ENCODE measurements at regions not wholly inside any gene's neighbourhood (a gene's known extent, or its start where the extent isn't known, plus 50 kb on each side); places are given as distances from the start of the nearest gene placed in this dataset.

- DNase-seq (ENCODE audit: low read depth in 2 of 2) = no peak
These were observed 215.1 kb upstream of the FGGY start for GRCh38 chr1:59081795-59082194.

DNA sequence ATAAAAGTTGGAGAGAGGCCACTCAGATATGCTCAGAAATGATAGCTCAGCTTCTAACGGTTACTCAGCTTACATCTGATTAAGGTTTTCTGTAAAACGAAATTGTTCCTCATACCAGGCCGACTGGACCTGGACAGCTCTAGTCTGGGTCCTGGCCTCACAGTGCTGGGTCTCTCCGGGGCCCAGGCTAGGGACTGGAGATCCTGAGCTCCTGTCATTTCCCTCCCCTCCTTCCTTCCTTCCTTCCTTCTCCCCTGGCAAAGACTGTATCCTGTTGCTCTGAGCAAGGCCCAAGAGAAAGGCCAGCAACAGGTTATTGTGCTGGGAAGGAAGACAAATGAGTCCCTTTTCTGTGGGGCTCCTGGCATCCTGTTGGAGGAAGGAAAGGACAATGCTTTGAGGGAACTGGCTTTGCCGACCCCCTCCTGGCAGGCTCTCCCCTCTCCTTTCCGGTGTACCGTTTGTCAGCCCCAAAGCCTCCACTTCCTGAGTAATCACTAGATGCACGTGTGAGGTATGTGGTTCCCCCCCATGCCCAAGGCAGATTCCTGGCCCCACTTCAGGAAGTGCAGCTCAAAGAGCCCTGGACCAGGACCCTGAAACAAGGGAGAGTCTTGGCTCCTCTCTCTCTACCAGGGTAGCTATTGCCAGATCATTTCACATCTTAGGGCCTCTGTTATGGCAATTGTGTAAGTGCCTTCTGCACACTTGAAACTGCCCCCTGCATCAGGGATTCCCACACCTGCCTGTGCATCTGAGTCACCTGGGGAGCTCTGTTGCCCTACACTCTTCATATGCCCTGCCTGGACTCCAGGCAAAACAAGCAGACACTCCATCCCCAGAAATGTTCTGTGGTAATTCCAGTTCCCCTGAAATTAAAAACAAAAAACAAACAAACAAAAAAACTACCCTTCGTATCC lies 212.7 kb upstream of the FGGY start:
- DNase-seq (ENCODE audit: low read depth in 2 of 2) = no peak

DNA sequence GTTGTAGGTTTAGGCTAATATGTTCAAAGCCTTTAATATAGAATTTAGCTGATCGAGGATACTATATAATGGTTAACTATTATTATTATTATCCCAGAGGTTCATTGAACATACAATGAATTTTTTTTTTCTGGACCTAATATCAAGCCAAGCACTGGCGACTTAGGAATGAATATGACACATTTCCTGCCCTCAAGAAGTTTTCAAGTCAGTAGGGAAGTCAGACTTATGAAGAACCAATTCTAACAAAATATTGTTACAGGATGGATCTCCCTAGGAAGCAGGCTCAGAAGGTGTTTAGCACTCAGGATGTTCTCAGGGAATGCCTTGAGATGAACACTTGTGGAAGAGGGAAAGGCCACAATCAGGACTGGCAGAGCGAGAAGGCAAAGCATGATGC lies 211.8 kb upstream of the FGGY start:
- no peak for DNase-seq (ENCODE audit: low read depth in 2 of 2)

- no peak for DNase-seq (ENCODE audit: low read depth in 2 of 2)
These were observed 207.7 kb upstream of the FGGY start for GRCh38 chr1:59089036-59089798.

GRCh38 chr1:59089922-59090457 lies 206.9 kb upstream of the FGGY start:
- no peak for DNase-seq (ENCODE audit: low read depth in 2 of 2)

GRCh38 chr1:59092126-59092525 lies 204.8 kb upstream of the FGGY start:
- DNase-seq (ENCODE audit: low read depth in 2 of 2) = no peak

- DNase-seq (ENCODE audit: low read depth in 2 of 2) = no peak
These were observed 202.9 kb upstream of the FGGY start for GRCh38 chr1:59094001-59094400.

DNA sequence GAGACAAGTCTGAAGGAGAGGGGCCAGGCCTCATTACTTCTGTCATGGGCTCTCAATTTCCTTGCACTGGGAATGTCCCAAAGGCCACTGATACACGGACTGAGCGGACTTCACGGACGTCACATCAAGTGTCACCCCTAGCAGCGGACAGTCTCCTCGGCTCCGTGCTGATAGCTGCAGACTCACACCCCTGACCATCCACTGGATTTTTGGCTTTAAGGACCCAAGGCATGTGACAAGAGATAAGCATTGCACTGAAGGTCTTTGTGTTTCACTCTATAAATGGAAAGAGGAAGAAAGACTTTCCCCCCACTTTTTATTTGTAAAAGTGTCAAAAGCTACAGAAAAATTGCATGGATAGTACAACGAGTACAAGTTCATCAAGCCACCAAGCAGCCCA lies 200.4 kb upstream of the FGGY start:
- DNase-seq (ENCODE audit: low read depth in 2 of 2) = no peak

GRCh38 chr1:59098655-59099054 lies 198.2 kb upstream of the FGGY start:
- DNase-seq (ENCODE audit: low read depth in 2 of 2) = no peak

GRCh38 chr1:59100708-59101374 lies 196.1 kb upstream of the FGGY start:
- no peak for DNase-seq (ENCODE audit: low read depth in 2 of 2)

DNA sequence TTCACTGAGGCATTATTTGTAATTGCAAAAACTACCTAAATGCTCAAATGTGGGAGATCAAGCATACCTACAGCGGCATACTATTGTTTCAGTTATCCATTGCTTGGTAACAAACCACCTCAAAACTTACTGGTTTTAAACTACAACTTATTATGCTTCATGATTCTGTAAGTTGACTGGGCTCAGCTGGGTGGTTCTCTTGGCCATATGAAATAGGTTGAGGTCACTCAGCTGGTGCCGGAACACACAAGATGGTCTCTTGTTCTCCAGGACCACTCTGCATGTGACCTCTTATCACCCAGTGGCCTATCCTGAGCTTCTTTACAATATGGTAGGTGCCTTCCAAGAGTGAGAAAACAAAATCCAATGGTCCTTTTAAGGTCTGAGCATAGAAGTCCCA lies 195.4 kb upstream of the FGGY start:
- DNase-seq (ENCODE audit: low read depth in 2 of 2) = no peak

DNA sequence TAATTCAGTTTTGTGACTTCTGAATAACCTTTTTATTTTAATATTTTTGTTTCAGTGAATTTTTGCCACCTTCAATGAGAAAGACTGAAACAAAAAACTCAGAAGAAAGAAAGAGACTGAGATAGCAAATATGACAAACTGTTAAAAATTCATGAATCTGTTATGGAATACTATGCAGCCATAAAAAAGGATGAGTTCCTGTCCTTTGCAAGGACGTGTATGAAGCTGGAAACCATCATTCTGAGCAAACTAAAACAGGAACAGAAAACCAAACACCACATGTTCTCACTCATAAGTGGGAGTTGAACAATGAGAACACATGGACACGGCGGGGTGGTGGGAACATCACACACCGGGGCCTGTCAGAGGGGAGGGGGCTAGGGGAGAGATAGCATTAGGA lies 193.4 kb upstream of the FGGY start:
- DNase-seq (ENCODE audit: low read depth in 2 of 2) = no peak

- no peak for DNase-seq (ENCODE audit: low read depth in 2 of 2)
These were observed 192.6 kb upstream of the FGGY start for GRCh38 chr1:59104191-59104760.

DNA sequence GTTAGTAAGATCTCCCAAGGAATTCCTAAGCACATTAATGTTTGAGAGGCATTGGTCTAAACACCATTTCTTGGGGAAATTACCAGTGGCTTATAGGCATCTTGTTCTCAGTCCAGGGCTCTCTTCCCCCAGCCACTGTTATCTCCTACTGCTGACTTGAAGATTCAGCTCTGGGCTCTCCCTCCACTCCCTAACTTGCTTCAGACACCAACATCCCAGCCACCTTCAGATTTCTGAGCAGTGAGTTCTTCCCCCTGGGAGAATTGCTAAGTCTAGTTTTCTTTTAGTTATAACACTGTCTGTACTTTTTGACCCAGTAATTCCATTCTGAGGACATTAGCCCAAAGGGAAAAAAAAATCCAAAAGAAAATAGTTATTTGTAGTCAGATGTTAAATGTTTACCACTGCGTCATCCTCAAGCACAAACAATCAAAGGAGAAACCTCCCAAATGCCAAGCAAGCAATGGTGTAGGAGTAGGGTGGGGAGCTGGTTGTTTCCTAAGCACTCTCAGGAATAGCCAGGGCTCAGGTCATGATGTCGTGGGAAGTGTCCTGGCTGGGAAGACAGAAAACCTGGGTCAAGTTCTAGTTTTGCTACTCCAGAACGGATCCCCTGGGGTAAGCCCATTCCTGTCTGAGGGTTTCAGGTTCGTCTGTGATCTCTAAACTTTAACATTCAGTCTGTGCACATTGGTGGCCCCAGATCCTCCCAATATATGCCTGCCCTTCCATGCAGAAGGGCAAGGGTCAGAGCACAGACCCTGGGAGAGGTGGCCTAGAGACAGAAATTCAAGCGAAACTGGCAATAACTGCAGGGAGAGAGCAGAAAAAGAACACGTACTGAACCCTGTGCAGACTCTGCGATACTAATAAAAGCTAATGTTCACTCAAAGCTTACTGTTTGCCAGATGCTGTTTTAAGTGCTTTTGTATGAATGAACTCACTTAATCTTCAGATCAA lies 191.1 kb upstream of the FGGY start:
- DNase-seq (ENCODE audit: low read depth in 2 of 2) = no peak

GRCh38 chr1:59107516-59107915 lies 189.4 kb upstream of the FGGY start:
- DNase-seq (ENCODE audit: low read depth in 2 of 2) = no peak

- no peak for DNase-seq (ENCODE audit: low read depth in 2 of 2)
These were observed 189.0 kb upstream of the FGGY start for GRCh38 chr1:59107916-59108315.

DNA sequence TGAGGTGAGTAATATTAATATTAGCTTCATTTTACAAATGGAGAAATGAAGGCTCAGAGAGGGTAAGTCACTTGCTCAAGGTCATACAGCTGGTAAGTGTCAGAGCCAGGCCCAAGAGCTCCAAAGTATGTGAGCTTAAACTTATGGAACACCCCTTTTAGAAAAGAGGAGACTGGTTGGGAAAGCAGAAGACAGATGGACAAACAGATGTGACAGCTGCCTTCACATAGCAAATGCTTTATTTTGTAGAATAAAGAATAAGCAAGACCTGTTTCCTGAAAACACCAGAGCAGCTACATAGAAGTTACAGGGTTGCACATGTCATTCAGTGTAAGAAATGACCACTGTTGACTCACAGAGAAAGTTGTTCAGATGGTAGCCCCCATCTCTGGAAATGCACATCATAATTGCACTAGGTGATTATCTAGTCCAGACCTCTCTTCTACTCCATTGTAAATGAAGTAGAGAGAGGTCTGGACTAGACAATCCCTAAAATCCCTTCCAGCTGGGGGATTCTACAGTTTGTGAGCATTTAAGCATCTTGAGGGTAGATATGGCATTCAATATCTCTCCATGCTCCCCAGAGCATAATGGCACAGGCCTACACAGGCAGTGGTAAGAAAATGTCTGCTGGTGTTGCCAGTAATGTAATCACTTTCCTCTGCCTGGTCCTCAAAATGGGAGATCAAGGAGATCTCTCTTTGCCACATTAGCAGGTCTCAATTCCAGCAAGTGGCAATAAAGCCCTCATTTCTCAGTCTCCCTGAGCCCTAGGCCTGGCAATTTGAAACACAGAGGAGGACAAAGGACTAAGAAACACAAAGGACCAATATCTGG lies 188.2 kb upstream of the FGGY start:
- no peak for DNase-seq (ENCODE audit: low read depth in 2 of 2)

- no peak for DNase-seq (ENCODE audit: low read depth in 2 of 2)
These were observed 186.6 kb upstream of the FGGY start for GRCh38 chr1:59110271-59110670.

DNA sequence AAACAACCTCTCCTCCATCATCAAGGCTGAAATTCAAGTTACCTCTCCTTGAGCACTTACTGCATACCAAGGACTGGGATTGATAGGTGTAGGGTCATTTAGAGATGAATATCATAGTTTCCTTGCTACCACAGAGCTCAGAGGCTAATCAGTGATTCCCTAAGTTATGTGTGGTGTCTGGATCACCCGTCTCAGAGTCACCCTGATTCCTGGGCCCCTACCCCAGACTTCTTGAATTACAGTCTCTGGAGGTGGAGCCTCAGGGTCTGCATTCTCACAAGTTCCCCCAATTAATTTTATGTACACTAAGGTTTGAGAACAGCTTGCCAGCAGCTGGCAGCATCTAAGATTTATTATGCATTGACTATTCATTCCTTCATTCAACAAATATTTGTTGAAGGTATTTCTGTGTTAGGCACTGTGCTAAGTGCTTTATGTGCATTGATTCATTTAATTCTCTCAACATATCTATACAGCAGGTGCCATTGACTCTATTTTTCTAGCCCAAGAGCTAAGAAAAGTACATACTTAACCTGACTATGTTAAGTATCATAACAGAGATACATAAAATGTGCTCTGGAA lies 182.9 kb upstream of the FGGY start:
- no peak for DNase-seq (ENCODE audit: low read depth in 2 of 2)

Measured in stimulated activated CD8-positive, alpha-beta memory T cell treated with anti-CD3 and anti-CD28 coated beads, Interleukin-15, amount 100 ng/mL, for 48 hours (primary cell).